ENCODE measurements at regions not wholly inside any gene's neighbourhood (a gene's known extent, or its start where the extent isn't known, plus 50 kb on each side); places are given as distances from the start of the nearest gene placed in this dataset.

DNA sequence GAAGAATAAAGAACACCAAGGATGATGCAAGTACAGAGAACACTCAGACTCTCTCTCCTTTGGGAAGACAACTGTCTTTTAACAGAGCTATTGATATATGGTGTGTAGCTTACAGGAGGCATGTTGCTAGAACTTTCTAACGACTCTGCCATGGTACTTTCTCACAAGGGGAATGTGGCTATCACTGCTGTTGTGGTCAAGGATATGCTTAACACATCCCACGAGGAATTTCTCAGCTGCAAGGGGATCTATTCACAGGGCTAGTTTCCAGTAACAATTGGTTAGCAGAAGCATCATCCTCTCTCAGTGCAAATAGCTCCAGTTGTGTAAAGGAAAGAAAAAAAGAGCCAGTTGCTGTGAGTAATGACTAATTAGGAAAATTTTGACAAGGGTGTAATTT lies 826.0 kb downstream of the SORCS1 start:
- TF ChIP-seq JUND (IDR thresholded peaks at IDR 0.05; ENCODE audit: low read length) (no peak), EZH2 (IDR thresholded peaks at IDR 0.05; ENCODE audit: low read depth, low read length, severe bottlenecking) (no peak), BRCA1 (IDR thresholded peaks at IDR 0.05; ENCODE audit: low read depth, low read length) (no peak)
- TF ChIP-seq, protein P1, sequence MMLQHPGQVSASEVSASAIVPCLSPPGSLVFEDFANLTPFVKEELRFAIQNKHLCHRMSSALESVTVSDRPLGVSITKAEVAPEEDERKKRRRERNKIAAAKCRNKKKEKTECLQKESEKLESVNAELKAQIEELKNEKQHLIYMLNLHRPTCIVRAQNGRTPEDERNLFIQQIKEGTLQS (IDR thresholded peaks at IDR 0.05; ENCODE audit: insufficient read depth, low read depth, low read length), result no peak
